OCI-LY7 (cell line): ENCODE measurements at regions not wholly inside any gene's neighbourhood (a gene's known extent, or its start where the extent isn't known, plus 50 kb on each side); places are given as distances from the start of the nearest gene placed in this dataset.

Source experiments
- CTCF ChIP-seq: fragments of 200-600 bp; sonication (generic); conservative IDR thresholded peaks from 2 replicates; pipeline ENCODE4 v1.5.1; 2014; ENCODE audit warnings: mild to moderate bottlenecking, antibody characterized with exemption, low read length, moderate library complexity, mixed read lengths
- EZH2phosphoT487 ChIP-seq: fragments of 200-600 bp; sonication (generic); IDR thresholded peaks from 2 replicates; pipeline ENCODE4 v1.6.1; 2018; ENCODE audit warnings: low read depth, borderline replicate concordance, mild to moderate bottlenecking, mixed run types, antibody characterized with exemption, low read length, moderate library complexity, mixed read lengths

- TF ChIP-seq CTCF (no peak), EZH2phosphoT487 (no peak)
These were observed 326.8 kb upstream of the PODXL start for GRCh38 chr7:131883196-131883595.
